Choroid plexus epithelial cell (primary cell): ENCODE measurements at regions not wholly inside any gene's neighbourhood (a gene's known extent, or its start where the extent isn't known, plus 50 kb on each side); places are given as distances from the start of the nearest gene placed in this dataset.

Source experiments
- DNase-seq: peaks from one replicate; pipeline ENCODE4 v3.0.0-alpha.2; 2010; ENCODE audit warnings: low read depth
- H3K4me3 ChIP-seq: 2 replicates; pipeline ENCODE4 v1.5.1; 2011; ENCODE audit warnings: low read depth, mild to moderate bottlenecking, control low read depth, low read length, moderate library complexity
- CTCF ChIP-seq: conservative IDR thresholded peaks from 2 replicates; pipeline ENCODE4 v1.5.1; 2011; ENCODE audit warnings: low read depth, mild to moderate bottlenecking, control low read depth, inconsistent platforms, low read length, moderate library complexity

GRCh38 chr16:64878940-64879339, 242.9 kb downstream of the CDH11 start:
- no peak for DNase-seq
- no peak for TF ChIP-seq CTCF
- H3K4me3 ChIP-seq: no peak overlapping the region

- no peak for DNase-seq
- H3K4me3 ChIP-seq: no peak overlapping the region
- TF ChIP-seq CTCF: no peak
These were observed 249.8 kb downstream of the CDH11 start for GRCh38 chr16:64872101-64872500.

GRCh38 chr16:64870859-64871258, 251.0 kb downstream of the CDH11 start:
- DNase-seq: no peak
- no peak overlapping the region for H3K4me3 ChIP-seq
- no peak for TF ChIP-seq CTCF

GRCh38 chr16:64869781-64870180, 252.1 kb downstream of the CDH11 start:
- no peak for TF ChIP-seq CTCF
- no peak for DNase-seq
- no peak overlapping the region for H3K4me3 ChIP-seq

GRCh38 chr16:64866021-64866420, 255.8 kb downstream of the CDH11 start:
- DNase-seq: peak; percentile 56
- TF ChIP-seq CTCF: no peak
- no peak overlapping the region for H3K4me3 ChIP-seq

- TF ChIP-seq CTCF: no peak
- no peak overlapping the region for H3K4me3 ChIP-seq
- no peak for DNase-seq
These were observed 256.7 kb downstream of the CDH11 start for GRCh38 chr16:64865069-64865696.

GRCh38 chr16:64864232-64864809, 257.5 kb downstream of the CDH11 start:
- peak; percentile 92 for DNase-seq
- no peak for TF ChIP-seq CTCF
- H3K4me3 ChIP-seq: no peak overlapping the region
